A673 (cell line): ENCODE measurements at regions not wholly inside any gene's neighbourhood (a gene's known extent, or its start where the extent isn't known, plus 50 kb on each side); places are given as distances from the start of the nearest gene placed in this dataset.
"Not testable (repeated sequence)": the region's sequence is repeated elsewhere in the genome, so short reads cannot be mapped to it uniquely, and the experiment has no call there.

Source experiments
- BruUV-seq: library from RNA; stranded (reverse); fragments of 400-500 nt; replicated peaks from 2 replicates; lab custom pipeline; 2021; lab: Mats Ljungman, UMichigan
- CTCF ChIA-PET: fragments of 300-600 bp; sonication (Branson Sonifier 250); formaldehyde crosslinking; loops from one replicate; lab custom pipeline; 2022; ENCODE audit warnings: antibody characterized with exemption; lab: Charles Lee
- POLR2A ChIA-PET: fragments of 300-600 bp; sonication (Branson Sonifier 250); formaldehyde crosslinking; loops from one replicate; lab custom pipeline; 2022; ENCODE audit warnings: antibody characterized with exemption; ENCODE audit not compliant: low non-redundant PET; lab: Charles Lee
- DNase-seq: peaks from one replicate; pipeline ENCODE4 v3.0.0-alpha.2; 2015; ENCODE audit warnings: low spot score
- H3K27ac ChIP-seq: fragments of 200-600 bp; sonication (generic); 2 replicates; pipeline ENCODE4 v1.5.1; 2016; ENCODE audit warnings: mixed run types, low read depth, mild to moderate bottlenecking, mixed read lengths, antibody characterized with exemption, low read length; ENCODE audit not compliant: poor library complexity, severe bottlenecking
- H3K27me3 ChIP-seq: fragments of 200-600 bp; sonication (generic); replicated peaks from 2 replicates; pipeline ENCODE4 v1.6.1; 2017; ENCODE audit warnings: mixed run types, low read depth, mild to moderate bottlenecking, mixed read lengths, antibody characterized with exemption, low read length; ENCODE audit not compliant: insufficient read depth, poor library complexity
- H3K36me3 ChIP-seq: fragments of 200-600 bp; sonication (generic); 2 replicates; pipeline ENCODE4 v1.6.1; 2016; ENCODE audit warnings: mixed run types, mild to moderate bottlenecking, mixed read lengths, antibody characterized with exemption, low read length; ENCODE audit not compliant: insufficient read depth, poor library complexity, severe bottlenecking
- H3K4me1 ChIP-seq: fragments of 200-600 bp; sonication (generic); 2 replicates; pipeline ENCODE4 v1.6.1; 2017; ENCODE audit warnings: mixed run types, mild to moderate bottlenecking, mixed read lengths, antibody characterized with exemption, low read length; ENCODE audit not compliant: insufficient read depth, poor library complexity, severe bottlenecking
- H3K4me3 ChIP-seq: fragments of 200-600 bp; sonication (generic); 2 replicates; pipeline ENCODE4 v1.5.1; 2016; ENCODE audit warnings: low read depth, mixed run types, mild to moderate bottlenecking, mixed read lengths, low read length; ENCODE audit not compliant: poor library complexity, severe bottlenecking
- H3K9me3 ChIP-seq: fragments of 200-600 bp; sonication (generic); 2 replicates; pipeline ENCODE4 v1.6.1; 2016; ENCODE audit warnings: mixed run types, low read depth, mild to moderate bottlenecking, mixed read lengths, antibody characterized with exemption, low read length; ENCODE audit not compliant: poor library complexity, severe bottlenecking
- CTCF ChIP-seq: fragments of 300-800, 200-600 bp; sonication (generic); conservative IDR thresholded peaks from 2 replicates; pipeline ENCODE4 v1.5.1; 2017; ENCODE audit warnings: low read depth, mild to moderate bottlenecking, antibody characterized with exemption, low read length, moderate library complexity, mixed read lengths
- EZH2 ChIP-seq: fragments of 200-600 bp; sonication (generic); IDR thresholded peaks from 2 replicates; pipeline ENCODE4 v1.6.1; 2017; ENCODE audit warnings: borderline replicate concordance, low read depth, mild to moderate bottlenecking, mixed read lengths, antibody characterized with exemption, low read length; ENCODE audit not compliant: poor library complexity, severe bottlenecking
- intact Hi-C: fragments of 100-400 bp; cut with micrococcal nuclease; formaldehyde crosslinking; loops from one replicate; pipeline ENCODE4 v1.10.0; 2022; ENCODE audit not compliant: unreplicated experiment

- Histone ChIP-seq H3K9me3 (no peaks in the 10 kb centered on the region), H3K36me3 (no peaks in the 10 kb centered on the region), H3K27me3 (no peaks in the 10 kb centered on the region), H3K4me3 (no peak overlapping the region), H3K4me1 (no peaks in the 10 kb centered on the region), H3K27ac (no peak overlapping the region)
- no peak for DNase-seq
- intact Hi-C loops: no loop called here
- no TSS peak for BruUV-seq
- TF ChIP-seq EZH2: no peak
- POLR2A ChIA-PET: no interaction called here
- CTCF ChIA-PET: no interaction called here
Measured at GRCh38 chr13:65217471-65217995, 2012.6 kb downstream of the PCDH9 start.

- BruUV-seq, CTCF ChIA-PET, H3K4me3 ChIP-seq, H3K9me3 ChIP-seq, H3K27ac ChIP-seq, H3K27me3 ChIP-seq, H3K36me3 ChIP-seq, H3K4me1 ChIP-seq, POLR2A ChIA-PET, intact Hi-C loops: not testable (repeated sequence)
- peak; percentile 3 for DNase-seq
- 0 out of 2 replicates have a peak, but pooled peaks have one; percentile 24 for TF ChIP-seq CTCF
Measured at GRCh38 chr13:65202845-65203244, 2027.3 kb downstream of the PCDH9 start.

GRCh38 chr13:65188721-65189120 lies 2041.4 kb downstream of the PCDH9 start:
- Histone ChIP-seq H3K4me1 (no peaks in the 10 kb centered on the region), H3K27ac (no peak overlapping the region), H3K9me3 (no peaks in the 10 kb centered on the region), H3K36me3 (no peaks in the 10 kb centered on the region), H3K4me3 (no peak overlapping the region), H3K27me3 (no peaks in the 10 kb centered on the region)
- DNase-seq: no peak
- TF ChIP-seq EZH2 (no peak), CTCF (no peak)
- intact Hi-C loops: no loop called here
- no TSS peak for BruUV-seq
- CTCF ChIA-PET: no interaction called here
- POLR2A ChIA-PET: no interaction called here

- no peaks in the 10 kb centered on the region for H3K4me1 ChIP-seq
- H3K27me3 ChIP-seq: no peaks in the 10 kb centered on the region
- BruUV-seq: no TSS peak
- H3K27ac ChIP-seq: no peak overlapping the region
- TF ChIP-seq CTCF: no peak
- TF ChIP-seq EZH2: no peak
- DNase-seq: no peak
- intact Hi-C loops: no loop called here
- H3K9me3 ChIP-seq: no peaks in the 10 kb centered on the region
- ChIA-PET CTCF (no interaction called here), POLR2A (no interaction called here)
- H3K4me3 ChIP-seq: no peak overlapping the region
- H3K36me3 ChIP-seq: no peaks in the 10 kb centered on the region
Measured at GRCh38 chr13:65168026-65168425, 2062.1 kb downstream of the PCDH9 start.
